PC-9 (cell line): ENCODE measurements at regions not wholly inside any gene's neighbourhood (a gene's known extent, or its start where the extent isn't known, plus 50 kb on each side); places are given as distances from the start of the nearest gene placed in this dataset.

ENCODE experiments used
- EZH2 ChIP-seq: fragments of 200-600 bp; sonication (generic); IDR thresholded peaks from 2 replicates; pipeline ENCODE4 v1.8.0; 2017; ENCODE audit warnings: antibody characterized with exemption, low read depth
- TF ChIP-seq, protein P1 (sequence below): fragments of 200-600 bp; sonication (generic); conservative IDR thresholded peaks from 2 replicates; pipeline ENCODE4 v1.6.1; 2017; ENCODE audit warnings: mixed run types, antibody characterized with exemption, mild to moderate bottlenecking, moderate library complexity

GRCh38 chr6:17182961-17183360 lies 81.1 kb downstream of the STMND1 start:
- TF ChIP-seq, protein P1, sequence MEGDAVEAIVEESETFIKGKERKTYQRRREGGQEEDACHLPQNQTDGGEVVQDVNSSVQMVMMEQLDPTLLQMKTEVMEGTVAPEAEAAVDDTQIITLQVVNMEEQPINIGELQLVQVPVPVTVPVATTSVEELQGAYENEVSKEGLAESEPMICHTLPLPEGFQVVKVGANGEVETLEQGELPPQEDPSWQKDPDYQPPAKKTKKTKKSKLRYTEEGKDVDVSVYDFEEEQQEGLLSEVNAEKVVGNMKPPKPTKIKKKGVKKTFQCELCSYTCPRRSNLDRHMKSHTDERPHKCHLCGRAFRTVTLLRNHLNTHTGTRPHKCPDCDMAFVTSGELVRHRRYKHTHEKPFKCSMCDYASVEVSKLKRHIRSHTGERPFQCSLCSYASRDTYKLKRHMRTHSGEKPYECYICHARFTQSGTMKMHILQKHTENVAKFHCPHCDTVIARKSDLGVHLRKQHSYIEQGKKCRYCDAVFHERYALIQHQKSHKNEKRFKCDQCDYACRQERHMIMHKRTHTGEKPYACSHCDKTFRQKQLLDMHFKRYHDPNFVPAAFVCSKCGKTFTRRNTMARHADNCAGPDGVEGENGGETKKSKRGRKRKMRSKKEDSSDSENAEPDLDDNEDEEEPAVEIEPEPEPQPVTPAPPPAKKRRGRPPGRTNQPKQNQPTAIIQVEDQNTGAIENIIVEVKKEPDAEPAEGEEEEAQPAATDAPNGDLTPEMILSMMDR = no peak
- TF ChIP-seq EZH2 = no peak
